ENCODE measurements at regions not wholly inside any gene's neighbourhood (a gene's known extent, or its start where the extent isn't known, plus 50 kb on each side); places are given as distances from the start of the nearest gene placed in this dataset.
A peak's percentile ranks its signal among the peaks of the same experiment; 100 is the strongest.

- Histone ChIP-seq H3K4me3 (no peak overlapping the region), H3K36me3 (no peaks in the 10 kb centered on the region), H3K27me3 (no peaks in the 10 kb centered on the region), H3K4me1 (no peaks in the 10 kb centered on the region), H3K27ac (no peak overlapping the region), H3K9me3 (no peaks in the 10 kb centered on the region)
- TF ChIP-seq EP300 (IDR thresholded peaks at IDR 0.05): no peak
- TF ChIP-seq, protein P1, sequence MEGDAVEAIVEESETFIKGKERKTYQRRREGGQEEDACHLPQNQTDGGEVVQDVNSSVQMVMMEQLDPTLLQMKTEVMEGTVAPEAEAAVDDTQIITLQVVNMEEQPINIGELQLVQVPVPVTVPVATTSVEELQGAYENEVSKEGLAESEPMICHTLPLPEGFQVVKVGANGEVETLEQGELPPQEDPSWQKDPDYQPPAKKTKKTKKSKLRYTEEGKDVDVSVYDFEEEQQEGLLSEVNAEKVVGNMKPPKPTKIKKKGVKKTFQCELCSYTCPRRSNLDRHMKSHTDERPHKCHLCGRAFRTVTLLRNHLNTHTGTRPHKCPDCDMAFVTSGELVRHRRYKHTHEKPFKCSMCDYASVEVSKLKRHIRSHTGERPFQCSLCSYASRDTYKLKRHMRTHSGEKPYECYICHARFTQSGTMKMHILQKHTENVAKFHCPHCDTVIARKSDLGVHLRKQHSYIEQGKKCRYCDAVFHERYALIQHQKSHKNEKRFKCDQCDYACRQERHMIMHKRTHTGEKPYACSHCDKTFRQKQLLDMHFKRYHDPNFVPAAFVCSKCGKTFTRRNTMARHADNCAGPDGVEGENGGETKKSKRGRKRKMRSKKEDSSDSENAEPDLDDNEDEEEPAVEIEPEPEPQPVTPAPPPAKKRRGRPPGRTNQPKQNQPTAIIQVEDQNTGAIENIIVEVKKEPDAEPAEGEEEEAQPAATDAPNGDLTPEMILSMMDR (IDR thresholded peaks at IDR 0.05): peak; percentile 14 to 71 (median 45)
- DNase-seq: no peak
- intact Hi-C loops (cut with DNase I): loop anchor here (5.0 to 10.0 kb wide), 2 partner anchors 693 to 1380 kb away; no protein-coding TSS in a partner anchor
- 82 to 85% methylated on average over 3 of the region's 3 CpGs for WGBS, 2 donors
Measured at GRCh38 chr16:72501739-72502593, 330.0 kb upstream of the PMFBP1 start.

- intact Hi-C loops (cut with DNase I): loop anchor here (5.0 to 10.0 kb wide), 2 partner anchors 694 to 1382 kb away; no protein-coding TSS in a partner anchor
- Histone ChIP-seq H3K27ac (no peak overlapping the region), H3K4me1 (no peaks in the 10 kb centered on the region), H3K27me3 (no peaks in the 10 kb centered on the region), H3K9me3 (no peaks in the 10 kb centered on the region), H3K4me3 (no peak overlapping the region), H3K36me3 (no peaks in the 10 kb centered on the region)
- WGBS, 2 donors: 90 to 92% methylated on average over 5 of the region's 5 CpGs
- TF ChIP-seq EP300 (IDR thresholded peaks at IDR 0.05): no peak
- TF ChIP-seq, protein P1 (IDR thresholded peaks at IDR 0.05): no peak
- no peak for TF ChIP-seq POLR2A (IDR thresholded peaks at IDR 0.05)
- no peak for TF ChIP-seq POLR2AphosphoS5 (IDR thresholded peaks at IDR 0.05)
- no peak for DNase-seq
Measured at GRCh38 chr16:72500545-72500944, 328.6 kb upstream of the PMFBP1 start.

DNA sequence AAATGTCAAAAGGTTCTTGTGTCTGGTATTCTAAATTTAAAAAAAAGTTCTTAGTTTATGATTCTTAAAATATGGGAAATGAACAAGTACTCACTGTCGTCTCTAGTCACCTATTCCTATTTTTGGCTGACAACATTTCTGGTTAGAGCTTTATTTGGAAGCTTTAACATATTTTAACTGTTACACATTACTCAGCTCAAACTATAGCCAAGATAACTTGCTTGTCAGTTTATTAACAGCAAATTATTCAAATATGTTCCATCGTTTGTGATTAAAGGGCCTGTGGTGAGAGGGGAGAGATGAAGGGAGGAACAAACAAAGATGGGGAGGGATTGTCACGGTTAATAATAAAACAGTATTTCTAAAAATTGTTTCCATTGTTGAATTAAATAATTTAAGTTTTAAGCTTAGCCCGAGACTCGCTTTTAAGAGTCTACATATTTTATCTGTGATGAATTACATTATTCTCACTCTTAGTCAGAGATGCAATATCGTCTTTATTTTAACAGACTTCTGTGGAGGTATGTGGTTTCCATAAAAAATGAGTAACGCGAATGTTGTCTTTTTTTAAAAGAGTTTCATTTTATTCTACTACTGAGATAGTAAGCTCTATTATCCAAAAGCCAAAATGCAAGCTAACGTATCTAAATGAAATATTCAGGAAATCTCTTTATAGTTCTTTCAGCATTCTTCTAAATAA lies 321.9 kb upstream of the PMFBP1 start:
- no peaks in the 10 kb centered on the region for H3K36me3 ChIP-seq
- intact Hi-C loops (cut with DNase I): no loop called here
- H3K4me3 ChIP-seq: no peak overlapping the region
- no peaks in the 10 kb centered on the region for H3K27me3 ChIP-seq
- peaks cover 0 to 4% (median 0%) of the 10 kb centered on the region in 4 donors for H3K4me1 ChIP-seq
- WGBS, 2 donors: 84 to 90% methylated on average over 9 of the region's 9 CpGs
- H3K9me3 ChIP-seq: no peaks in the 10 kb centered on the region
- H3K27ac ChIP-seq: no peak overlapping the region
- no peak for TF ChIP-seq EP300 (IDR thresholded peaks at IDR 0.05)
- TF ChIP-seq, protein P1 (IDR thresholded peaks at IDR 0.05): no peak
- TF ChIP-seq POLR2A (IDR thresholded peaks at IDR 0.05): no peak
- no peak for TF ChIP-seq POLR2AphosphoS5 (IDR thresholded peaks at IDR 0.05)
- DNase-seq: no peak

DNA sequence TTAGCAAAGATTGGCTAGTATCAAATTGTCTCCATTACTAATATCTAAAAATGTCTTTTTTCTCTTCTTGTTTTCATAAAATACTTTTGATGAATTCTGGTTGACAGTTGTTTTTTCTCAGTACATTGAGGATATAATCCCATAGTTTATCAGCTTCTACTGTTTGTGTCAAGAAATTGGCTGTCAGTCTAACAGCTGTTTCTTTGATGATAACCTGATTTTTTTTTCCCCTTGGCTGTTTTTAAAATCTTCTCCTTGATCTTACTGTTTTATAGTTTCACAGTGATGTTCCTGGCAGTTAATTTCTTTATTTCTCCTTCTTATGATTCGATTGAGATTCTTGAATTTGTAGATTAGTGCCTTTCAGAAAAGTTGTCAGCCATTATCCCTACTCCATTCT lies 315.3 kb upstream of the PMFBP1 start:
- WGBS, 2 donors: 97 to 98% methylated on average over 1 of the region's 1 CpG
- no peaks in the 10 kb centered on the region for H3K36me3 ChIP-seq
- DNase-seq: no peak
- intact Hi-C loops (cut with DNase I): no loop called here
- no peaks in the 10 kb centered on the region for H3K9me3 ChIP-seq
- H3K27me3 ChIP-seq: no peaks in the 10 kb centered on the region
- no peaks in the 10 kb centered on the region for H3K4me1 ChIP-seq
- H3K4me3 ChIP-seq: no peak overlapping the region
- no peak for TF ChIP-seq POLR2AphosphoS5 (IDR thresholded peaks at IDR 0.05)
- no peak for TF ChIP-seq EP300 (IDR thresholded peaks at IDR 0.05)
- TF ChIP-seq, protein P1 (IDR thresholded peaks at IDR 0.05): no peak
- no peak for TF ChIP-seq POLR2A (IDR thresholded peaks at IDR 0.05)
- H3K27ac ChIP-seq: no peak overlapping the region

Measured in sigmoid colon (tissue), 6 donors.